Vagina (tissue), 2 donors: ENCODE measurements at regions not wholly inside any gene's neighbourhood (a gene's known extent, or its start where the extent isn't known, plus 50 kb on each side); places are given as distances from the start of the nearest gene placed in this dataset.

Experiments
- POLR2A ChIP-seq, 2 donors: fragments of 450-650 bp; IDR thresholded peaks; one replicate each; pipeline ENCODE4 v1.6.1; 2017; ENCODE audit warnings: antibody characterized with exemption in 2 of 2, mild to moderate bottlenecking in 2 of 2, moderate library complexity in 2 of 2
- POLR2AphosphoS5 ChIP-seq, 2 donors: sonication (generic); formaldehyde crosslinking; IDR thresholded peaks; one replicate each; pipeline ENCODE4 v1.9.0; 2017; ENCODE audit warnings: antibody characterized with exemption in 2 of 2, mild to moderate bottlenecking in 2 of 2, low read depth in 1 of 2; ENCODE audit not compliant: insufficient read depth in 1 of 2
- TF ChIP-seq, protein P1 (sequence below), 3 experiments: fragments of 450-650 bp in 2 of 3; fragments of 200-600 bp in 1 of 3; sonication (generic) in 1 of 3; IDR thresholded peaks; one replicate each; pipeline ENCODE4 v1.5.1; 2017 to 2019; ENCODE audit warnings: antibody characterized with exemption in 3 of 3, mild to moderate bottlenecking in 2 of 3, moderate library complexity in 2 of 3

DNA sequence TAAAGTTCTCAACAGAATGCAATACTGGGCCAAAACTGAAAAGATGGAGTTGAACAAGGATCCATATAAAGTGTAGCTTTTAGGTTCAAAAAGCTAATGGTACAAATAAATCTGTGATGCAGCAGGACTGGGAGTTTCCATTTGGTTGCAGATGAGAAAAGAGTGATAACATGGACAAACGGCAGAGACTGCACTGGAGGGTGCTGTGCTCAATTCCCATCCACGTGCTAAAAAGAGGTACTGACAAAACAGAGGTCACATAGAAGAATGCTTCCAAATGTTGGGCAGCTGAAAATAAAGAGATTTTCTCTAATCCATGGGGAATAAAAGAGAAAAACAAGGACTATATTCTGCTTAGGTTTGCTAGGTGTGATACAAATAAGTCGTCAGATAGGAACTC, 461.6 kb downstream of the LIG4 start:
- TF ChIP-seq POLR2AphosphoS5 (IDR thresholded peaks at IDR 0.05; ENCODE audit: insufficient read depth in 1 of 2, low read depth in 1 of 2) (no peak), POLR2A (IDR thresholded peaks at IDR 0.05) (no peak)
- TF ChIP-seq, protein P1, sequence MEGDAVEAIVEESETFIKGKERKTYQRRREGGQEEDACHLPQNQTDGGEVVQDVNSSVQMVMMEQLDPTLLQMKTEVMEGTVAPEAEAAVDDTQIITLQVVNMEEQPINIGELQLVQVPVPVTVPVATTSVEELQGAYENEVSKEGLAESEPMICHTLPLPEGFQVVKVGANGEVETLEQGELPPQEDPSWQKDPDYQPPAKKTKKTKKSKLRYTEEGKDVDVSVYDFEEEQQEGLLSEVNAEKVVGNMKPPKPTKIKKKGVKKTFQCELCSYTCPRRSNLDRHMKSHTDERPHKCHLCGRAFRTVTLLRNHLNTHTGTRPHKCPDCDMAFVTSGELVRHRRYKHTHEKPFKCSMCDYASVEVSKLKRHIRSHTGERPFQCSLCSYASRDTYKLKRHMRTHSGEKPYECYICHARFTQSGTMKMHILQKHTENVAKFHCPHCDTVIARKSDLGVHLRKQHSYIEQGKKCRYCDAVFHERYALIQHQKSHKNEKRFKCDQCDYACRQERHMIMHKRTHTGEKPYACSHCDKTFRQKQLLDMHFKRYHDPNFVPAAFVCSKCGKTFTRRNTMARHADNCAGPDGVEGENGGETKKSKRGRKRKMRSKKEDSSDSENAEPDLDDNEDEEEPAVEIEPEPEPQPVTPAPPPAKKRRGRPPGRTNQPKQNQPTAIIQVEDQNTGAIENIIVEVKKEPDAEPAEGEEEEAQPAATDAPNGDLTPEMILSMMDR (IDR thresholded peaks at IDR 0.05): no peak
